Gastrocnemius medialis (tissue), 4 donors: ENCODE measurements at regions not wholly inside any gene's neighbourhood (a gene's known extent, or its start where the extent isn't known, plus 50 kb on each side); places are given as distances from the start of the nearest gene placed in this dataset.

Experiments used
- ATAC-seq, 2 donors: fragments of 150-250 bp; one replicate each; pipeline ENCODE4 v1.9.1; 2016
- DNase-seq, 2 donors: peaks; one replicate each; pipeline ENCODE4 v3.0.0-alpha.2; 2019
- H3K27ac ChIP-seq, 4 donors: fragments of 200-600 bp; sonication (generic); 1 replicate in 1 of 4; 2 replicates in 3 of 4; pipeline ENCODE4 v1.5.1; 2016 to 2018; ENCODE audit warnings: mild to moderate bottlenecking in 2 of 4, moderate library complexity in 1 of 4
- H3K27me3 ChIP-seq, 3 donors: fragments of 200-600 bp; sonication (generic) in 2 of 3; 1 replicate in 1 of 3; 2 replicates in 2 of 3; pipeline versions ENCODE4 v1.5.1 to v1.6.0; 2016 to 2019; ENCODE audit warnings: mild to moderate bottlenecking in 1 of 3, moderate library complexity in 1 of 3
- H3K36me3 ChIP-seq, 2 donors: fragments of 200-600 bp; sonication (generic) in 1 of 2; one replicate each; pipeline ENCODE4 v1.5.1; 2017 to 2018
- H3K4me1 ChIP-seq, 2 donors: fragments of 200-600 bp; sonication (generic) in 1 of 2; one replicate each; pipeline ENCODE4 v1.5.1; 2016 to 2017; ENCODE audit warnings: mild to moderate bottlenecking in 2 of 2
- H3K4me3 ChIP-seq, 4 donors: fragments of 200-600 bp; sonication (generic) in 3 of 4; 1 replicate in 1 of 4; 2 replicates in 3 of 4; pipeline ENCODE4 v1.5.1; 2016 to 2019; ENCODE audit warnings: mild to moderate bottlenecking in 2 of 4
- H3K9me3 ChIP-seq, 3 donors: fragments of 200-600 bp; sonication (generic) in 2 of 3; 1 replicate in 1 of 3; 2 replicates in 2 of 3; pipeline ENCODE4 v1.5.1; 2016 to 2019
- POLR2A ChIP-seq, 2 donors: fragments of 450-650 bp; IDR thresholded peaks; one replicate each; pipeline ENCODE4 v1.6.1; 2017; ENCODE audit warnings: antibody characterized with exemption in 2 of 2, mild to moderate bottlenecking in 2 of 2, moderate library complexity in 2 of 2
- in situ Hi-C, 4 donors: fragments of 200-750 bp; cut with MboI; loops; one replicate each; pipeline versions ENCODE4 v1.15.0 to v1.8.0; 2017; ENCODE audit warnings: low sequenced_read_pairs in 4 of 4
- intact Hi-C: fragments of 100-400 bp; cut with DNase I; formaldehyde crosslinking; loops from one replicate; pipeline ENCODE4 v1.15.1; 2023; ENCODE audit warnings: low total_unique reads
- TF ChIP-seq, protein P1 (sequence below), 5 experiments: fragments of 450-650 bp in 3 of 5; fragments of 200-600 bp in 2 of 5; sonication (generic) in 2 of 5; IDR thresholded peaks in 4 of 5; conservative IDR thresholded peaks in 1 of 5; 1 replicate in 4 of 5; 2 replicates in 1 of 5; pipeline ENCODE4 v1.5.1; 2016 to 2019; ENCODE audit warnings: antibody characterized with exemption in 5 of 5, mild to moderate bottlenecking in 3 of 5, moderate library complexity in 3 of 5

DNA sequence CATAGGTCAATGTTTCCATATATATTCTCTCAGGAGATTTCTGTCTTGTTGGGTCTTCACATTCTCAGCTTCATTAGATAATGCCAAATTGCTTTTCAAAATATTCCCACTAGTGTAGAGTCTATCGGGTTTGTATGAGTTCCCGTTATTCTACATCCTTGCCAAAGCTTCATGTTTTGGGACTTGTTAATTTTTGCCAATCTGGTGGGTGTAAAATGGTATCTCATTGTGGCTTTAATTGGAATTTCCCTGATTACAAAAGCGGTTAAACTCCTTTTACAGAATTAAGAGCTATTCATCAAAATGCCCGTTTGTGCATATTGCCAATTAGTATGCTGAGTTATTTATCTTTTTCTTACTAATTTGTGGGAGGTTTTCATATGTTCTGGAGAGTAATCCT, 708.4 kb upstream of the ADAMTS5 start:
- intact Hi-C loops (no loop called here), in situ Hi-C loops (no loop called here)

DNA sequence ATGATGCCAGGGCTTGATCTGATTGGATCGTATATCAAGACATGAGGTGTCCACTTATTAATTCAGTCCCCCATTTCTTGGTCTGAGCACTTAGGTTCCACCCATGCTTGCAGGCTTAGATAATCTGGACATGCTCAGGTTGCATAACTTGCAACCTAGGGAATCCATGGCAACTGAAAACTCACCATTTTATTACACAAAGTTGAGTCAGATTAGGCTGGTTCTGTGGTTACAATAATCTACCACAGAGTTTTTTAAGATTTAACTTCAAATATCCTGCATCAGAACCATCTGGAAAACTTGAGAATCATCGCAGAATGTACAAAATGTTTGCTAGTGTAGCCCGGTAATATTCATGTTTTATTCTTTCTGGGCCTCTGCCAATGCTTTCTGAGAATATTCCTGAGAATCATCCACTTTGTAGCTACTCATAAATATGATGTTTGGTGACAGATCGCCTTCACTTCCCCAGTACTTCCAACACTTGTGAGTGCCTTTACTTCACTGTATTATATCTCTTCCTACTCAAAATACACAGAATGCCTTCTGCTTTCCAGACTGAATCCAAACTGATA, 707.2 kb upstream of the ADAMTS5 start:
- intact Hi-C loops (no loop called here), in situ Hi-C loops (no loop called here)
- no peaks in the 10 kb centered on the region for H3K4me1 ChIP-seq

More for the DNA sequence above, 708.4 kb upstream of the ADAMTS5 start:
- ATAC-seq (no peak), DNase-seq (no peak)
- no peak for TF ChIP-seq POLR2A (IDR thresholded peaks at IDR 0.05)
- TF ChIP-seq, protein P1, sequence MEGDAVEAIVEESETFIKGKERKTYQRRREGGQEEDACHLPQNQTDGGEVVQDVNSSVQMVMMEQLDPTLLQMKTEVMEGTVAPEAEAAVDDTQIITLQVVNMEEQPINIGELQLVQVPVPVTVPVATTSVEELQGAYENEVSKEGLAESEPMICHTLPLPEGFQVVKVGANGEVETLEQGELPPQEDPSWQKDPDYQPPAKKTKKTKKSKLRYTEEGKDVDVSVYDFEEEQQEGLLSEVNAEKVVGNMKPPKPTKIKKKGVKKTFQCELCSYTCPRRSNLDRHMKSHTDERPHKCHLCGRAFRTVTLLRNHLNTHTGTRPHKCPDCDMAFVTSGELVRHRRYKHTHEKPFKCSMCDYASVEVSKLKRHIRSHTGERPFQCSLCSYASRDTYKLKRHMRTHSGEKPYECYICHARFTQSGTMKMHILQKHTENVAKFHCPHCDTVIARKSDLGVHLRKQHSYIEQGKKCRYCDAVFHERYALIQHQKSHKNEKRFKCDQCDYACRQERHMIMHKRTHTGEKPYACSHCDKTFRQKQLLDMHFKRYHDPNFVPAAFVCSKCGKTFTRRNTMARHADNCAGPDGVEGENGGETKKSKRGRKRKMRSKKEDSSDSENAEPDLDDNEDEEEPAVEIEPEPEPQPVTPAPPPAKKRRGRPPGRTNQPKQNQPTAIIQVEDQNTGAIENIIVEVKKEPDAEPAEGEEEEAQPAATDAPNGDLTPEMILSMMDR (IDR thresholded peaks at IDR 0.05 in 4 of 5, conservative IDR thresholded peaks at IDR 0.05 in 1 of 5), result no peak
- H3K4me3 ChIP-seq, result no peak overlapping the region
- H3K27me3 ChIP-seq, result no peaks in the 10 kb centered on the region
- H3K4me1 ChIP-seq, result no peaks in the 10 kb centered on the region
- H3K27ac ChIP-seq, result no peak overlapping the region
- H3K36me3 ChIP-seq, result no peaks in the 10 kb centered on the region
- H3K9me3 ChIP-seq, result no peaks in the 10 kb centered on the region

DNA sequence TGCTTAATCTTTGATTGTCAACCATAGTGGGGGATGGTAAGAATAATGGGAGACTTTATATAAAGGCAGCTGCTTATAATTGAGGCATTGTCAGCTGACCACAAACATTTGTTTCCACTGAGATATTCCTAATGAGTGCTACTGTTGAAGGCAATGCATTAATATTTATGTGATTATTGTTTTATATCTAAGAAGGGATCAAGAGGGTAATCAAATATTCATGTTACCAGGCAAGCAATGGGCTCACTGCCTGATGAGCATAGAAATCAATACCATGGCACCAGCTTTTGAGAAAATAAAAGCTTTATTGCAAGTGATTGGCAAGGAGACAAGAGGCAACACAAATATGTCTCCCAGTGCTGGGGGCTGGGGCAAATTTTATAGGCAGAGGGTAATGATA, 706.7 kb upstream of the ADAMTS5 start:
- Histone ChIP-seq H3K27me3 (no peaks in the 10 kb centered on the region), H3K36me3 (no peaks in the 10 kb centered on the region), H3K9me3 (no peaks in the 10 kb centered on the region), H3K4me1 (no peaks in the 10 kb centered on the region), H3K4me3 (no peak overlapping the region), H3K27ac (no peak overlapping the region)
- intact Hi-C loops, result no loop called here
- no peak for ATAC-seq
- DNase-seq, result no peak
- TF ChIP-seq POLR2A (IDR thresholded peaks at IDR 0.05), result no peak
- TF ChIP-seq, protein P1 (IDR thresholded peaks at IDR 0.05 in 4 of 5, conservative IDR thresholded peaks at IDR 0.05 in 1 of 5), result no peak
- in situ Hi-C loops, result no loop called here

More for the DNA sequence above, 707.2 kb upstream of the ADAMTS5 start:
- no peaks in the 10 kb centered on the region for H3K27me3 ChIP-seq
- no peaks in the 10 kb centered on the region for H3K9me3 ChIP-seq
- no peaks in the 10 kb centered on the region for H3K36me3 ChIP-seq
- DNase-seq (no peak), ATAC-seq (no peak)
- no peak overlapping the region for H3K27ac ChIP-seq
- TF ChIP-seq, protein P1 (IDR thresholded peaks at IDR 0.05 in 4 of 5, conservative IDR thresholded peaks at IDR 0.05 in 1 of 5), result no peak
- TF ChIP-seq POLR2A (IDR thresholded peaks at IDR 0.05), result no peak
- H3K4me3 ChIP-seq, result no peak overlapping the region

DNA sequence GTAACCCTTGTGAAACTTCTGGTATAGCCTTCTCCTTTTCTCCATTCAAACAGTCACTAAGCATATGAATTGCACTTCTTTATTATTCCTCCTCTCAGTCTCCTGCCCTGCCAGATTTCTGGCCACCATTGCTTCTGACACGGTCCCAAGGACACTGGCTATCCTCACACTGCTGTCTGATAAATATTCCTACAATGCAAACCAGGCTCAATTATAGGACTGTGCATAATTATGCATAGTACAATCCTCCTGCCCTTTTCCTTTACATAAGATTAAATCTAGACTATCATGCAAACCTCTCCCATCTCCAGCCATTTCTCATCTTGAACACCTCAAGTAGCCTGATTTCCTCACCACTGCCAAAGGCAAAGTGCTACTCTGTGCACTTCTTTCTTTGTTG, 704.3 kb upstream of the ADAMTS5 start:
- DNase-seq, result no peak
- TF ChIP-seq POLR2A (IDR thresholded peaks at IDR 0.05), result no peak
- TF ChIP-seq, protein P1 (IDR thresholded peaks at IDR 0.05 in 4 of 5, conservative IDR thresholded peaks at IDR 0.05 in 1 of 5), result no peak
- in situ Hi-C loops, result no loop called here
- no peaks in the 10 kb centered on the region for H3K4me1 ChIP-seq
- no peaks in the 10 kb centered on the region for H3K27me3 ChIP-seq
- no peak overlapping the region for H3K27ac ChIP-seq
- H3K9me3 ChIP-seq, result no peaks in the 10 kb centered on the region
- H3K36me3 ChIP-seq, result no peaks in the 10 kb centered on the region
- H3K4me3 ChIP-seq, result no peak overlapping the region
- intact Hi-C loops, result no loop called here
- no peak for ATAC-seq

DNA sequence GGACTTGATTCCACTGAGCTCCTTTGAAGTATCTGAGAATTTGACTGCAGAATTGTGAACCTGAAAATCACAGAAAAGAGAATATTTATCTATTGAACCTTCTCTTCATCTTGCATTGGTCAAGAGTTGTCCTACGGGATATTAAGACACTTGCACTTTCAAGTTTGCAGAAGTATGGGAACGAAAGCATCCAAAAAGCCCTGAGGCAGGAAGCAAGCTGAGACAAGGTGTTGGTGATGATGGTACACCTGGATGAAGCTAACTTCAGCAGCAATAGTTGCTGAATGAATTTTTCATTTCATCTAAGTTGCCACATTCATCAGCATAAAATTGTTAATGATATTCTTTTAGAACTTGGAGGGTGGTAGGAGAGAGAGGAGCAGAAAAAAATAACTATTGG, 686.6 kb upstream of the ADAMTS5 start:
- ATAC-seq, result no peak
- no peak for TF ChIP-seq POLR2A (IDR thresholded peaks at IDR 0.05)
- TF ChIP-seq, protein P1 (IDR thresholded peaks at IDR 0.05 in 4 of 5, conservative IDR thresholded peaks at IDR 0.05 in 1 of 5), result no peak
- no peak for DNase-seq

More for the DNA sequence above, 686.6 kb upstream of the ADAMTS5 start:
- H3K36me3 ChIP-seq, result no peaks in the 10 kb centered on the region
- H3K27ac ChIP-seq, result no peak overlapping the region
- in situ Hi-C loops, result no loop called here
- no peak overlapping the region for H3K4me3 ChIP-seq
- H3K27me3 ChIP-seq, result no peaks in the 10 kb centered on the region
- no peaks in the 10 kb centered on the region for H3K4me1 ChIP-seq
- intact Hi-C loops, result no loop called here
- H3K9me3 ChIP-seq, result no peaks in the 10 kb centered on the region
